ENCODE measurements at regions not wholly inside any gene's neighbourhood (a gene's known extent, or its start where the extent isn't known, plus 50 kb on each side); places are given as distances from the start of the nearest gene placed in this dataset.

DNA sequence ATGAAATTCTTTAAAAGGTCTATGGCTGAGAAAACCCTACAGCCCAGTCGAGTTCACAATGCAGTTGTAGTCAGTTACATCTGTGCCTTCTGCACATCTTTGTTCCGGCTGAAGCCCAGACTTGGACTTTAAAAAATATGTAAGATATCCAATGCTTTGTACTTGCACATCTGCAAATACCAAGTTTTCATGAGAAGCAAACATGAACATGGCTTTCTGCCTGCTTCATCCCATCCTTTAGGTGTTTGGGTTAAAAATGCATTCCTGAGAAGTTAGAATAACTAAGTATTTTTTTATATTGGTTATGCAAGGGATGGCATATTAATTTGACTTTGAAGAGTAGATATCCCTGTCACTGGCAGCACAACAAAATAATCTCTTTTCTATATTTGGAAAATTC lies 528.4 kb downstream of the METTL15 start:
- TF ChIP-seq, protein P1, sequence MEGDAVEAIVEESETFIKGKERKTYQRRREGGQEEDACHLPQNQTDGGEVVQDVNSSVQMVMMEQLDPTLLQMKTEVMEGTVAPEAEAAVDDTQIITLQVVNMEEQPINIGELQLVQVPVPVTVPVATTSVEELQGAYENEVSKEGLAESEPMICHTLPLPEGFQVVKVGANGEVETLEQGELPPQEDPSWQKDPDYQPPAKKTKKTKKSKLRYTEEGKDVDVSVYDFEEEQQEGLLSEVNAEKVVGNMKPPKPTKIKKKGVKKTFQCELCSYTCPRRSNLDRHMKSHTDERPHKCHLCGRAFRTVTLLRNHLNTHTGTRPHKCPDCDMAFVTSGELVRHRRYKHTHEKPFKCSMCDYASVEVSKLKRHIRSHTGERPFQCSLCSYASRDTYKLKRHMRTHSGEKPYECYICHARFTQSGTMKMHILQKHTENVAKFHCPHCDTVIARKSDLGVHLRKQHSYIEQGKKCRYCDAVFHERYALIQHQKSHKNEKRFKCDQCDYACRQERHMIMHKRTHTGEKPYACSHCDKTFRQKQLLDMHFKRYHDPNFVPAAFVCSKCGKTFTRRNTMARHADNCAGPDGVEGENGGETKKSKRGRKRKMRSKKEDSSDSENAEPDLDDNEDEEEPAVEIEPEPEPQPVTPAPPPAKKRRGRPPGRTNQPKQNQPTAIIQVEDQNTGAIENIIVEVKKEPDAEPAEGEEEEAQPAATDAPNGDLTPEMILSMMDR (conservative IDR thresholded peaks at IDR 0.05; ENCODE audit: low read length) = no peak
- no peak for TF ChIP-seq EZH2phosphoT487 (IDR thresholded peaks at IDR 0.05; ENCODE audit: borderline replicate concordance)

DNA sequence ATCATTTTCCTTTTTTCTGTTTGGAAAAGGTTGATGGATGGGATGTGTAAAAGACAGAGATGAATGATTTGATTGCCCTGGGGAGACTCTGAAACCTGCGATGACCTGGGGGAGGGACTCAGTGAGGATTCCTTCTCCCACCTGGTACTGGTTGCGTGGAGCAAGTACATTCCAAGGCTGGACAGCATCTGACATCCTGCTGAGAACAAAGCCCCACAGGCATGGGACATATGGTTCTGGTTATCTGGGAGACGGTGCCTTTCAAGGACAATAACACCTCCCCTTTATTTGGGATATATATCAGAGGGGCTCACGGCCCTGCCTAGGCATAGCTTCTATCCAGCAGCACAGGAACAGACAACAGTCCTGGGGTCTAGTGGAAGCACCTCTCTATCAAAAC lies 527.8 kb downstream of the METTL15 start:
- H3K4me2 ChIP-seq (ENCODE audit: low read depth, low read length, poor library complexity, severe bottlenecking) = no peak overlapping the region
- no peaks in the 10 kb centered on the region for H3K9me2 ChIP-seq (replicated peaks; ENCODE audit: low read depth, low read length)
- H4K20me1 ChIP-seq (ENCODE audit: insufficient read depth, low read length, poor library complexity, severe bottlenecking) = no peaks in the 10 kb centered on the region
- no peak overlapping the region for H3K4me3 ChIP-seq (ENCODE audit: low read length, poor library complexity, severe bottlenecking)
- no peak overlapping the region for H3K9ac ChIP-seq (ENCODE audit: low read depth, low read length, poor library complexity, severe bottlenecking)
- no peaks in the 10 kb centered on the region for H3K27me3 ChIP-seq (ENCODE audit: insufficient read depth, low read length, poor library complexity, severe bottlenecking)
- no peaks in the 10 kb centered on the region for H3K4me1 ChIP-seq (ENCODE audit: insufficient read depth, low read length, poor library complexity, severe bottlenecking)
- H3K79me2 ChIP-seq (ENCODE audit: insufficient read depth, low read length) = no peaks in the 10 kb centered on the region
- no peak for TF ChIP-seq EZH2phosphoT487 (IDR thresholded peaks at IDR 0.05; ENCODE audit: borderline replicate concordance)
- no peaks in the 10 kb centered on the region for H3K9me3 ChIP-seq (ENCODE audit: insufficient read depth, low read depth, low read length)
- no peaks in the 10 kb centered on the region for H3K36me3 ChIP-seq (ENCODE audit: insufficient read depth, low read length)
- H2AFZ ChIP-seq (ENCODE audit: low read length) = no peak overlapping the region
- H3F3A ChIP-seq (ENCODE audit: low read depth) = no peaks in the 10 kb centered on the region

More for the DNA sequence above, 528.4 kb downstream of the METTL15 start:
- H3K4me3 ChIP-seq (ENCODE audit: low read length, poor library complexity, severe bottlenecking) = no peak overlapping the region
- no peaks in the 10 kb centered on the region for H3F3A ChIP-seq (ENCODE audit: low read depth)
- H3K9ac ChIP-seq (ENCODE audit: low read depth, low read length, poor library complexity, severe bottlenecking) = no peak overlapping the region
- H3K4me1 ChIP-seq (ENCODE audit: insufficient read depth, low read length, poor library complexity, severe bottlenecking) = no peaks in the 10 kb centered on the region
- H3K36me3 ChIP-seq (ENCODE audit: insufficient read depth, low read length) = no peaks in the 10 kb centered on the region
- no peak overlapping the region for H3K4me2 ChIP-seq (ENCODE audit: low read depth, low read length, poor library complexity, severe bottlenecking)
- H3K27me3 ChIP-seq (ENCODE audit: insufficient read depth, low read length, poor library complexity, severe bottlenecking) = no peaks in the 10 kb centered on the region
- H3K79me2 ChIP-seq (ENCODE audit: insufficient read depth, low read length) = no peaks in the 10 kb centered on the region
- no peaks in the 10 kb centered on the region for H3K9me2 ChIP-seq (replicated peaks; ENCODE audit: low read depth, low read length)
- no peak overlapping the region for H2AFZ ChIP-seq (ENCODE audit: low read length)
- H4K20me1 ChIP-seq (ENCODE audit: insufficient read depth, low read length, poor library complexity, severe bottlenecking) = no peaks in the 10 kb centered on the region
- no peaks in the 10 kb centered on the region for H3K9me3 ChIP-seq (ENCODE audit: insufficient read depth, low read depth, low read length)

DNA sequence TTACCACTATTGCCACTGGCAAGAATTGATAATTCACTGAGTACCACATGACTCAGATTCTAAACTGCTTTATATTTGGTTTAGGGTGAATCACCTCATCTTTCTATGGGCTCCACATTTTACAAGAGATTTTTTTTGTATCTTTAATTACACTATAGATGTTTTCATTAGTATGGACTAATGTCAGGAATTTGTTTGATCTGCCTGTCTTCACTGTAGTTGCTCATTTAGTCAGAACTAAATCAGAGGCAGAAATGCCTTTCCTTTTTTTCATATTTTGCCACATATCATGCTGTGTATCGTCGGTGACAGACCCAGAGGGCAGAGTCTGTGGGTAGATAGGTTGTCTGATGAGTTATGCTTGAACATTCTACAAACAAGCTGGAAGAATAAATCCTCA lies 524.1 kb downstream of the METTL15 start:
- no peaks in the 10 kb centered on the region for H3K36me3 ChIP-seq (ENCODE audit: insufficient read depth, low read length)
- H4K20me1 ChIP-seq (ENCODE audit: insufficient read depth, low read length, poor library complexity, severe bottlenecking) = no peaks in the 10 kb centered on the region
- no peaks in the 10 kb centered on the region for H3K9me3 ChIP-seq (ENCODE audit: insufficient read depth, low read depth, low read length)
- H3K27me3 ChIP-seq (ENCODE audit: insufficient read depth, low read length, poor library complexity, severe bottlenecking) = no peaks in the 10 kb centered on the region
- H3K4me1 ChIP-seq (ENCODE audit: insufficient read depth, low read length, poor library complexity, severe bottlenecking) = no peaks in the 10 kb centered on the region
- H3K4me2 ChIP-seq (ENCODE audit: low read depth, low read length, poor library complexity, severe bottlenecking) = no peak overlapping the region
- H3K9me2 ChIP-seq (replicated peaks; ENCODE audit: low read depth, low read length) = no peaks in the 10 kb centered on the region
- H3K79me2 ChIP-seq (ENCODE audit: insufficient read depth, low read length) = no peaks in the 10 kb centered on the region
- H3K4me3 ChIP-seq (ENCODE audit: low read length, poor library complexity, severe bottlenecking) = no peak overlapping the region
- no peak overlapping the region for H3K9ac ChIP-seq (ENCODE audit: low read depth, low read length, poor library complexity, severe bottlenecking)
- H2AFZ ChIP-seq (ENCODE audit: low read length) = no peak overlapping the region
- no peaks in the 10 kb centered on the region for H3F3A ChIP-seq (ENCODE audit: low read depth)
- TF ChIP-seq, protein P1 (conservative IDR thresholded peaks at IDR 0.05; ENCODE audit: low read length) = no peak
- no peak for TF ChIP-seq EZH2phosphoT487 (IDR thresholded peaks at IDR 0.05; ENCODE audit: borderline replicate concordance)

DNA sequence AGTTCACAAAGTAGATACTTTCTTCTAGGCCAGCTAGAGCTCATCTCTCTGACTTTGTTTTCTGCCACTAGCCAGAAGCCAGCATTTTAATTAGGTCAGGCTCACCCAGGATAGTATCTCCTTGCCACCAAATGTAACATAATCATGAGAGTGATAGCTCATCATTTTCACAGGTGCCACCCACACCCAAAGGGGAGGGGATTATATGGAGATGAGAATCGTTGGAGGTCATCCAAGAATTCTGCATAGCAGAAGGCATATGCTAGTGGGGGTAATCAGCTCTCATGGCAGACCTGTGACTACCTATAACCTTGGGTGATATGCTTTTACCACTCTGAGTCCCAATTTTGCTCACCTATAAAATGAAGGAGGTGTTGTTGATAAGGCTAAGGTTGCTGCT lies 523.0 kb downstream of the METTL15 start:
- Histone ChIP-seq H2AFZ (ENCODE audit: low read length) (no peak overlapping the region), H3K79me2 (ENCODE audit: insufficient read depth, low read length) (no peaks in the 10 kb centered on the region), H3K4me3 (ENCODE audit: low read length, poor library complexity, severe bottlenecking) (no peak overlapping the region), H3K9me3 (ENCODE audit: insufficient read depth, low read depth, low read length) (no peaks in the 10 kb centered on the region), H3F3A (ENCODE audit: low read depth) (no peaks in the 10 kb centered on the region), H3K4me1 (ENCODE audit: insufficient read depth, low read length, poor library complexity, severe bottlenecking) (no peaks in the 10 kb centered on the region), H3K9ac (ENCODE audit: low read depth, low read length, poor library complexity, severe bottlenecking) (no peak overlapping the region), H3K36me3 (ENCODE audit: insufficient read depth, low read length) (no peaks in the 10 kb centered on the region), H3K9me2 (replicated peaks; ENCODE audit: low read depth, low read length) (no peaks in the 10 kb centered on the region), H3K4me2 (ENCODE audit: low read depth, low read length, poor library complexity, severe bottlenecking) (no peak overlapping the region), H3K27me3 (ENCODE audit: insufficient read depth, low read length, poor library complexity, severe bottlenecking) (no peaks in the 10 kb centered on the region), H4K20me1 (ENCODE audit: insufficient read depth, low read length, poor library complexity, severe bottlenecking) (no peaks in the 10 kb centered on the region)
- TF ChIP-seq, protein P1 (conservative IDR thresholded peaks at IDR 0.05; ENCODE audit: low read length) = no peak
- no peak for TF ChIP-seq EZH2phosphoT487 (IDR thresholded peaks at IDR 0.05; ENCODE audit: borderline replicate concordance)

Measured in Loucy (cell line).